T follicular helper cell (primary cell): ENCODE measurements at regions not wholly inside any gene's neighbourhood (a gene's known extent, or its start where the extent isn't known, plus 50 kb on each side); places are given as distances from the start of the nearest gene placed in this dataset.

Experiments
- DNase-seq: peaks from one replicate; pipeline ENCODE4 v3.0.0-alpha.2; 2020; ENCODE audit warnings: low read depth

DNA sequence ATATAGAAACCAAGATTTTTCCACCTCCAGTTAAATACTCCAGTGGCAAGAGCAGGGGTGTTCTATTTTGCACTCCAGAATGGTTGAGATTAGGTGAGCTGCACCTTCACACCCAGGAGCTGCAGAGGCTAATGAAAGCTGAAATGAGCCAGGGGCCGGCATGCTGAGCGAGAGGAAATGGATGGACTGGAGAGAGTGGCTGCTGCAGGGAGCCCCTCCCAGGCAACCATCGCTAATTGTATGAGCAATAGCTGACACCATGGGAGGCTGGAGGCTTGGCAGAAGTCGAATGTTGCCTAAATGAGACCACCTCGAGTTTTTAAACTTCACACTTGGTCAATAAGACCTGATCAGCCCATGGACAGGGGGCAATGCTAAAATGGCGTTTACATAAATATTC, 301.8 kb upstream of the TMPO start:
- DNase-seq, result no peak

DNA sequence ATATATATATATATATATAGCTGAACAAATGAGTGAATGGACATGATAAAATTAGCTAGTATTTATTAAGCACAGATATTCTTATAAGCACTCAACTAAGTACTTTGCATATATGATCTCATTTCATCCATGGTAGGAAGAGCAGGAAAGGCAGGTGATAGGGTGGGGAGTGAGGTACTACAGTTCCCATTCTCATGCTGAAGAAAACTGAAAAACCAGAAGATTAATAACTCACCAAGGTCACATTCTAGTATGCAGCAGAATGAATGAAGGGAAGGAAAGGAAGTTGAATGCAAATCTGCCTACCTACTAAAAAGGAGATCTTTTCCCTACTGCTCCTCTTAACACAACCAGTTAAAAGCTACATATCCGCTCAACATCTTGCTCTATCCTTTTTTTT, 298.1 kb upstream of the TMPO start:
- no peak for DNase-seq

- no peak for DNase-seq
Observed at GRCh38 chr12:98220636-98221035, 294.8 kb upstream of the TMPO start.

DNA sequence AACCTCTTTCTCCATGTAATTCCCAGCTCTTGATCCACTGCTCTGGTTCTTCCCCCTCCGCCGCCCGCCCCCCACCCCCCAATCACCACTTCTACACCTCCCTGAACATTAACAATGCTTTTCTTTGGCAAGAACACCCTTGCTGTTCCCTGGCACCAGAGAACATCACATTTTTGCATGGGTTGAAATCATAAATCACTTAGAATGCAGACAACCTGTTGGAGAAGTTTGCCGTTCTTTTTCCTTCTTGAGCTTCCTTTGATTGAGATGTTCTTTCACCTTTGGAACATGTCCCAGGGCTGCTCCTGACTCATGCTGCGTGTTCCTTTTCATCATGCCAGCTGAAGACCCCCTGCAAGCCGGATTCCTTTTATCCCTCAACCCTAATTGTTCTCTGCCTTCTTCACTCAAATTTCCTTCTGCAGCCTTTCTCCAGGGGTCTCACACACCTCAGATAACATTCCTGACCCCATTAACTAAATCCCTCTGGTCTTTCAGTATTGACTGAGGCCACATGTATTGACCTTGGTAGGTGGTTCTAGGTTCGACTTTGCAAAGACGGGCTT, 294.1 kb upstream of the TMPO start:
- no peak for DNase-seq

DNA sequence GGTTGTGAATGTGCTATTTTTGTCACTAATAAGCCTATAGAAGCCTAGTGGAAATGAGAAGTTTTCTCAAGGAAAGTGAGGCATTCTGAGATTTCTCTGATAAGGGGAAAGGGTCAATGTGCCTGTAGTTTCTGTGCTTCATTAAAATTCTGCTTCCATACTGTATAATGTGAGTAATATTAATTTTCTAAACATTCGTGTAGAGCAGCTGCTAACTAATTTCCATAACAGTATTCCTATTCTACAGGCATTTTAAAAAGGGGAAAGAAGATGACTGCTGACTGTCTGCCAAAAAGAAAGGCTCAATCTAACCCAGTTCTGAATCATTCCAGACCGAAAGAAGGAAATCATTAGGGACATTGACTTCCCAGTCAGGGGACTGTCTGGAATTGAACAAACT, 293.3 kb upstream of the TMPO start:
- DNase-seq, result no peak

DNA sequence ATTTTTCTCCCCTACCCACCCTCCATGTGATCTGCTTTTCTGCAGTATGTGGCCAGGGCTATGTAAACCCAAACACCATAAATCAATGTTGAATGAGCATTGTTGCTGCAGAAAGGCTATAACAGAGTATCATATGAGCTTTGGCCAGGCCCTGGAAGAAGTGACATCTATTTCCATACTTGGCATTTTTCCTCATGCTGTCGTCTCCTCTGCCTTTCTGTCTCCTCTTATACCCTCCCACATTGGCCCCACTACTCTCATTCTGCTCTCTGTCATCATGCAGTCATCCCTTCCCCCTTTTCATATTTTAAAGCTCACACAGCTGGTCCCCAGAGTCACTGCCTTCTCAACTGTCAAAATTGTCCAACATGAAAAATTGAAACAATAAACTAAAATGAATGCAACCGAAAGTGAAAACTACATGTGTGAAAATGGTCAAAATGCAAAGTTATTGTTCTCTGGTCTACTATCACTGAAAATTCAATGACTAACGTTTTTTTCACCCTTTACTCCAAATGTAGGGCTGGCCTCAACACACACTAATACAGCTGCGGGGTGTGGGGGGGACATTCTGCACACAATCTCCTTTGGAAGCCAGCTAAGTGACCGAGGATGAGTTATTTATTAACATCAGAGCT, 290.7 kb upstream of the TMPO start:
- DNase-seq, result no peak

DNA sequence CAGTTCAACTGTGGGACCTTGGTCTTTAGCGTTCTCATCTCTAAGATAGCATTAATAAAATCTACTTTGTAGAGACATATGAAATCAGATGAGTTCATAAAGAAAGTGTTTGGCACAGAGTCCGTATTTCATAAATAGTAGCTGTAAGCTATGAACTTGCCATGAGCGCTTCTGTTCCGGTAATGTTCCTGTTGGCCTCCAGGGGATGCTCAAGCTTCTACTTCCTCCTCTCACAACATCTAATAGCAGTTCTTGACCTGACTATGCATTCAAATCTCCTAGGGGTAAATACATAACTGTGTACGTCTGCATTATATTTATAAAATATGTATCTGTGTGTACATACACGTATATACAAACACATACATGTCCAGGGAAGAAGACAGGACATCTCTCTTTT, 288.2 kb upstream of the TMPO start:
- no peak for DNase-seq

GRCh38 chr12:98228683-98229539, 286.5 kb upstream of the TMPO start:
- DNase-seq, result no peak

- no peak for DNase-seq
Observed at GRCh38 chr12:98229540-98229924, 285.9 kb upstream of the TMPO start.

DNA sequence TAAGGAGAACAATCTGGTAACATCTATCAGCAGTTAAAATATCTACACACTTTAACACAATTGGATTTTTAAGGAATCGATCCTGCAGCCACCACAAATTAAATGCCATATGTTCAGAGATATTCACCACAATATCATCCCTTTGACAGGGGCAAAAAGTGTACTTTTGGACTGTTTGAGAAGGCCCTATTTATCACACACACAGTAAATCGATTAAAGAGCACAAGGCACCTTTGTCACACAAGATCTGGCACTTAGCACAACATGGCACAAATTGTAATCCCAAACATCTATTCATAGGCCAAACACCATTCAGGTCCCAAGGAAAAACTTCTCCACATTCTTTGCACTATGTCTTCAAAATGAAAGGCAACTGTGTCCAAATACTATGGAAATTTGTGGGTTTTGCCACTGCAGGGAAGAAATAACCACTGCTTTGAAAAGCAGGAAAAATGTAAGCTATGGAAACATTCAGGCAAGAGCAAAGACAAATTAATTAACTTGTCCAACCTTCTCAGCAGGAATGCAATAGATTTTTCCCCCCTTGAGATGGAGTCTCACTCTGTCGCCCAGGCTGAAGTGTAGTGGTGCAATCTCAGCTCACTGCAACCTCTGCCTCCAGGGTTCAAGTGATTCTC, 282.5 kb upstream of the TMPO start:
- no peak for DNase-seq

DNA sequence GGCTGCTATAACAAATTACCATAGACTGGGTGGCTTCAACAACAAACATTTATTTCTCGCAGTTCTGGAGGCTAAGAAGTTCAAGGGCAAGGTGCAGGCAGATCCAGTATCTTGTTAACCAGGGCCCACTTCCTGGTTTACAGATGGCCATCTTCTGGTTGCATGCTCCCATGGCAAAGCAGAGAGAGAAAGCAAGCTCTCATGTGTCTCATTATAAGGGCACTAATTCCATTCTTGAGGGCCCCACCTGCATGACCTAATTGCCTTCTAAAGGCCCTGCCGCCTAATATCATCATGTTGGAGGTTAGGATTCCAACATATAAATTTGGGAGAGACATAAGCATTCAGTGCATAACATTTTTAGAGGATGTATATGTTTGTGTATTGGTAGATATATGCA, 280.1 kb upstream of the TMPO start:
- DNase-seq, result no peak

GRCh38 chr12:98238515-98239130, 276.8 kb upstream of the TMPO start:
- no peak for DNase-seq

GRCh38 chr12:98243190-98243589, 272.2 kb upstream of the TMPO start:
- no peak for DNase-seq

DNA sequence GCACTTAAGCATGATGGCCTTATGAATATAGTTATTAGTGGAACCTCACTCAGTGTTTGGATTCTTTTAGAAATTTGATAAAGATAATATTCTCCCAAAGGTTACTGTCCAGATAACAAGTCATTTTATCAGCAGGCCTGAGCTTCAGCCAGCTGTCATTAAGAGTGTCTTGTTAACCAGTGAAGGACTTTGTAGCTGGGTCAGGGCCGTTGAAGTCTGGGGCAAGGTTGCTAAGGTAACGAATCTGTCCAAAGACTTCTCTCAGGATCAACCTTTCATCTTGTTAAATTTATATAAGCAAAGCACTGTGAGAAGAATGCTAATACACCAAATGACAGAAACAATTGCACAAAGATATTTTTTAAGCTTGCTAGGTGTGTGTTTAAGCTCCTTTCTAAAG, 271.3 kb upstream of the TMPO start:
- DNase-seq, result no peak

GRCh38 chr12:98253207-98254037, 262.0 kb upstream of the TMPO start:
- no peak for DNase-seq

- no peak for DNase-seq
Observed at GRCh38 chr12:98256830-98257229, 258.6 kb upstream of the TMPO start.

DNA sequence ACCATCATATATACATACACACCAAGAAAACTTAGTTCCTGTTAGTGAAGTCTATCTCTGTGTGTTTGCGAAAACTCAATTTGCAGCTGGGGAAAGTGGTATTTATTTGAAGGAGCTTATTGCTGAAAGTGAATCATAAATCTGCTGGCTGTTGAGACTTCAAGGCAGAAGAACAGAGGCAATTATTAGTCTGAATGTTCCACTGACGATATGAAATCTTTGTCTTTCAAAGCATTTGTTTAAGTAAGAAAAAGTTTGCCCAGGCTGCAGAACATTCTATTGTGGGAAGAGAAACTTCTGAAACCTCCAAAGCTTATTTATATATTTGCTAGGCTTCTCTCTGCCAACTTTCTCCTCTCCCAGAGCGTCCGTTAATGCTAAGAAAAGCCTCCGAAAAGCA, 255.7 kb upstream of the TMPO start:
- DNase-seq, result no peak

GRCh38 chr12:98260276-98260675, 255.1 kb upstream of the TMPO start:
- DNase-seq, result no peak

DNA sequence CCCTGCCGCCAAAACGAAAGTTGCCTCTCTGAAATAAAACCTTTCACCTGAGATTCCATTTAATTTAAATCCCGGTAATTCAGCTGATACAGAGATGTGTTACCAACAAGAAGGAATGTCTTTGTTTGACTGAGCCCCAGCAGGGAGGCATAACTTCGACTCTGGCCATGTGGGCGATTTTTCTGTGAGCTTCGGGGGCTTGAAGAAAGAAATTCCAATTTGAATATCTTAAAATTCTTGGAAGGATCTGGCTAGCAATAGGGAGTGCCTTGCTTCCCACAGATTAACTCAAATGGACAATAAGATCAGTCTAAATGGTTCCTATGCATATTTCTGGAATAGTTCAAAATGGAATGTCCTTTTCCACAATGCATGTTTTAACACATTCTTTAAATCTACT, 252.5 kb upstream of the TMPO start:
- DNase-seq, result no peak

DNA sequence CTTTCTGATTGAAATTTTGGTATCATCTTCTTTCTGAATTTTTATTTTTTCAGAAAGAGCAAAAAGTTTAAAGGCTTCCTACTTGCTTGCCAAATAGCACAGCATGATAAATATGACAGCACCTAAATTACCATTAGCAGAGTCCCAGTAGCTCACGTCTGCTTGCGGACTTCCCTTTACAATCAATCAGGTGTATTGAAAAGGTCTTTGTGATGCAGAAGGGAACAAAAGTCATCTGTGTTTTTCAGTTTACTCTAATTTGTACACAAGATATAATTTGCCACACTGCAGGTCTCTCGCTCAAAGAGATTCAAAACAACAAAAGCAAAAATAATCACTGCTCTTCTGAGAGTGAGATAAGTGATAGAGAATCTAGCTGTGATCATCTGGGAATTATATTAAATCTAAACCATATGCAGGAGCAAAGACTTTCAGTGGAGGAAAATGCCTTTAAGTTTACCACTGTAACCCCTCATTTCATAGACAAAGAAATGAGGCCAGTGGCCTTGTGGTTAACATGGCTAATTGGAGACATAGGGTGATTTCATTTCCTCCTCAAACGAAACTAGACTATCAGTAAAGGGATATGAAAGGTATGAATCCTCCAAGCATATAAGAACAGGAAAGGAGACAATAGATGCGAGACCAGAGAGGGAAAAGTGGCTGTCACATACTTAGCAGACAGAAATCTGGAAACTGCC, 240.8 kb upstream of the TMPO start:
- DNase-seq, result no peak

DNA sequence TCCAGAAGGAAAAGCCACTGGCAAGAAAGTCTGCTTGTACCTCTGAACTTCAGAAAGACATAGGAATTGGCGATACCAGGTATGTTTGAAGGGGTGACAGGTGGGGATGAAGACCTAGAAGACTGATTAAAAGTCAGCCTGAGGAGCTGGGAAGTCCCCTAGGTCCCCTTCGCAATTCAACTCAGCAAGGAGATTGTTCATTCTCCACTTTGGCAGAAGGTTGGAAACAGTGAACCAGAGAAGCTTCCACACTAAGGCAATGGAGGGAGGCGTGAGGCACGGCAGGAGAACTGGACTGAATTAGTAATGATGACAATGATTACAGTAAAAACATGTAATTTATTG, 240.3 kb upstream of the TMPO start:
- DNase-seq, result no peak
